Upper lobe of left lung (tissue), 4 donors: ENCODE measurements at regions not wholly inside any gene's neighbourhood (a gene's known extent, or its start where the extent isn't known, plus 50 kb on each side); places are given as distances from the start of the nearest gene placed in this dataset.

Experiments used
- POLR2A ChIP-seq, 4 donors: fragments of 450-650 bp; IDR thresholded peaks; one replicate each; pipeline ENCODE4 v1.5.1; 2016 to 2017; ENCODE audit warnings: antibody characterized with exemption in 4 of 4, mild to moderate bottlenecking in 2 of 4
- TF ChIP-seq, protein P1 (sequence below), 6 experiments: fragments of 450-650 bp in 4 of 6; fragments of 200-600 bp in 2 of 6; sonication (generic) in 2 of 6; IDR thresholded peaks; one replicate each; pipeline ENCODE4 v1.5.1; 2016 to 2019; ENCODE audit warnings: antibody characterized with exemption in 6 of 6

- TF ChIP-seq, protein P1, sequence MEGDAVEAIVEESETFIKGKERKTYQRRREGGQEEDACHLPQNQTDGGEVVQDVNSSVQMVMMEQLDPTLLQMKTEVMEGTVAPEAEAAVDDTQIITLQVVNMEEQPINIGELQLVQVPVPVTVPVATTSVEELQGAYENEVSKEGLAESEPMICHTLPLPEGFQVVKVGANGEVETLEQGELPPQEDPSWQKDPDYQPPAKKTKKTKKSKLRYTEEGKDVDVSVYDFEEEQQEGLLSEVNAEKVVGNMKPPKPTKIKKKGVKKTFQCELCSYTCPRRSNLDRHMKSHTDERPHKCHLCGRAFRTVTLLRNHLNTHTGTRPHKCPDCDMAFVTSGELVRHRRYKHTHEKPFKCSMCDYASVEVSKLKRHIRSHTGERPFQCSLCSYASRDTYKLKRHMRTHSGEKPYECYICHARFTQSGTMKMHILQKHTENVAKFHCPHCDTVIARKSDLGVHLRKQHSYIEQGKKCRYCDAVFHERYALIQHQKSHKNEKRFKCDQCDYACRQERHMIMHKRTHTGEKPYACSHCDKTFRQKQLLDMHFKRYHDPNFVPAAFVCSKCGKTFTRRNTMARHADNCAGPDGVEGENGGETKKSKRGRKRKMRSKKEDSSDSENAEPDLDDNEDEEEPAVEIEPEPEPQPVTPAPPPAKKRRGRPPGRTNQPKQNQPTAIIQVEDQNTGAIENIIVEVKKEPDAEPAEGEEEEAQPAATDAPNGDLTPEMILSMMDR (IDR thresholded peaks at IDR 0.05), result no peak
- no peak for TF ChIP-seq POLR2A (IDR thresholded peaks at IDR 0.05)
Measured at GRCh38 chr5:60325870-60326269, 374.1 kb downstream of the DEPDC1B start.
